Activated naive CD4-positive, alpha-beta T cell treated with anti-CD3 and anti-CD28 coated beads, Interleukin-2, amount 50 U/mL, for 16 hours (primary cell): ENCODE measurements at regions not wholly inside any gene's neighbourhood (a gene's known extent, or its start where the extent isn't known, plus 50 kb on each side); places are given as distances from the start of the nearest gene placed in this dataset.

ENCODE experiments used
- DNase-seq: peaks from one replicate; pipeline ENCODE4 v3.0.0-alpha.2; 2020

GRCh38 chrX:80098038-80098437, 83.5 kb downstream of the TBX22 start:
- DNase-seq, result no peak

GRCh38 chrX:80120335-80120734, 105.8 kb downstream of the TBX22 start:
- DNase-seq, result no peak

GRCh38 chrX:80138938-80139337, 124.4 kb downstream of the TBX22 start:
- DNase-seq, result no peak

GRCh38 chrX:80139564-80139963, 125.0 kb downstream of the TBX22 start:
- no peak for DNase-seq

- DNase-seq, result no peak
These were observed 156.0 kb downstream of the TBX22 start for GRCh38 chrX:80170581-80170980.

GRCh38 chrX:80173261-80173660, 158.7 kb downstream of the TBX22 start:
- no peak for DNase-seq

- no peak for DNase-seq
These were observed 160.5 kb downstream of the TBX22 start for GRCh38 chrX:80174925-80175574.

GRCh38 chrX:80181079-80181478, 166.5 kb downstream of the TBX22 start:
- DNase-seq, result no peak

- no peak for DNase-seq
These were observed 170.3 kb downstream of the TBX22 start for GRCh38 chrX:80184854-80185253.

GRCh38 chrX:80206647-80207046, 192.1 kb downstream of the TBX22 start:
- no peak for DNase-seq

- no peak for DNase-seq
These were observed 192.8 kb downstream of the TBX22 start for GRCh38 chrX:80207327-80207726.

GRCh38 chrX:80216086-80216485, 201.5 kb downstream of the TBX22 start:
- DNase-seq, result no peak

GRCh38 chrX:80223982-80224579, 196.2 kb upstream of the TENT5D start:
- DNase-seq, result no peak

GRCh38 chrX:80229626-80230025, 190.6 kb upstream of the TENT5D start:
- no peak for DNase-seq

- no peak for DNase-seq
These were observed 183.2 kb upstream of the TENT5D start for GRCh38 chrX:80237072-80237471.

GRCh38 chrX:80246271-80246670, 174.0 kb upstream of the TENT5D start:
- DNase-seq, result no peak

GRCh38 chrX:80266287-80266686, 154.0 kb upstream of the TENT5D start:
- DNase-seq, result no peak

GRCh38 chrX:80266979-80267378, 153.3 kb upstream of the TENT5D start:
- DNase-seq, result no peak

GRCh38 chrX:80267790-80268189, 152.5 kb upstream of the TENT5D start:
- DNase-seq, result no peak

- no peak for DNase-seq
These were observed 137.7 kb upstream of the TENT5D start for GRCh38 chrX:80282535-80282934.

- no peak for DNase-seq
These were observed 135.0 kb upstream of the TENT5D start for GRCh38 chrX:80285131-80285773.

GRCh38 chrX:80290834-80291233, 129.4 kb upstream of the TENT5D start:
- no peak for DNase-seq

GRCh38 chrX:80293354-80293753, 126.9 kb upstream of the TENT5D start:
- no peak for DNase-seq

- no peak for DNase-seq
These were observed 114.2 kb upstream of the TENT5D start for GRCh38 chrX:80306007-80306406.

GRCh38 chrX:80312448-80312847, 107.8 kb upstream of the TENT5D start:
- DNase-seq, result no peak
